GM12878 (cell line): ENCODE measurements at regions not wholly inside any gene's neighbourhood (a gene's known extent, or its start where the extent isn't known, plus 50 kb on each side); places are given as distances from the start of the nearest gene placed in this dataset.

Experiments
- SMC3 ChIP-seq: IDR thresholded peaks from 2 replicates; pipeline ENCODE4 v1.6.1; 2011; ENCODE audit warnings: low read length, improper control_type of control experiment, borderline replicate concordance
- SPI1 ChIP-seq: IDR thresholded peaks from 2 replicates; pipeline ENCODE4 v1.6.1; 2011; ENCODE audit warnings: low read depth, mild to moderate bottlenecking, low read length, moderate library complexity, borderline replicate concordance; ENCODE audit not compliant: insufficient read depth
- ZBTB4 ChIP-seq: fragments of 450-650 bp; formaldehyde crosslinking; IDR thresholded peaks from 2 replicates; pipeline ENCODE4 v1.4.0; 2022; ENCODE audit warnings: mild to moderate bottlenecking, moderate library complexity

GRCh38 chr4:35286434-35286833, 957.9 kb downstream of the ARAP2 start:
- TF ChIP-seq SMC3: no peak
- no peak for TF ChIP-seq SPI1
- TF ChIP-seq ZBTB4 (CRISPR knock-in tag): no peak
